GM19035 (cell line): ENCODE measurements at regions not wholly inside any gene's neighbourhood (a gene's known extent, or its start where the extent isn't known, plus 50 kb on each side); places are given as distances from the start of the nearest gene placed in this dataset.

Experiments
- ATAC-seq: cut with Tn5 transposase; IDR thresholded peaks from one replicate; pipeline ENCODE4 v1.9.1; 2021; ENCODE audit not compliant: unreplicated experiment

- ATAC-seq, result no peak
Measured at GRCh38 chr9:88754452-88754851, 219.5 kb downstream of the NXNL2 start.

- ATAC-seq, result no peak
Measured at GRCh38 chr9:88754886-88755285, 219.9 kb downstream of the NXNL2 start.

GRCh38 chr9:88757406-88758010 lies 222.5 kb downstream of the NXNL2 start:
- no peak for ATAC-seq

GRCh38 chr9:88759364-88759763 lies 224.4 kb downstream of the NXNL2 start:
- no peak for ATAC-seq

GRCh38 chr9:88766778-88767503 lies 224.3 kb upstream of the S1PR3 start:
- no peak for ATAC-seq

- ATAC-seq, result no peak
Measured at GRCh38 chr9:88767504-88767790, 223.8 kb upstream of the S1PR3 start.

- no peak for ATAC-seq
Measured at GRCh38 chr9:88772575-88772974, 218.7 kb upstream of the S1PR3 start.

GRCh38 chr9:88773126-88773525 lies 218.1 kb upstream of the S1PR3 start:
- no peak for ATAC-seq

- ATAC-seq, result no peak
Measured at GRCh38 chr9:88773627-88774244, 217.5 kb upstream of the S1PR3 start.

GRCh38 chr9:88775037-88775471 lies 216.2 kb upstream of the S1PR3 start:
- no peak for ATAC-seq

- ATAC-seq, result no peak
Measured at GRCh38 chr9:88775559-88775958, 215.7 kb upstream of the S1PR3 start.

GRCh38 chr9:88775966-88776365 lies 215.3 kb upstream of the S1PR3 start:
- no peak for ATAC-seq

GRCh38 chr9:88776717-88777497 lies 214.4 kb upstream of the S1PR3 start:
- ATAC-seq, result no peak

- ATAC-seq, result no peak
Measured at GRCh38 chr9:88777498-88778312, 213.6 kb upstream of the S1PR3 start.

GRCh38 chr9:88781628-88782391 lies 209.5 kb upstream of the S1PR3 start:
- no peak for ATAC-seq

GRCh38 chr9:88782931-88783710 lies 208.1 kb upstream of the S1PR3 start:
- ATAC-seq, result no peak

- ATAC-seq, result no peak
Measured at GRCh38 chr9:88783711-88784083, 207.6 kb upstream of the S1PR3 start.

- ATAC-seq, result no peak
Measured at GRCh38 chr9:88784960-88785359, 206.3 kb upstream of the S1PR3 start.

GRCh38 chr9:88786291-88787079 lies 204.8 kb upstream of the S1PR3 start:
- no peak for ATAC-seq
